GM12878 (cell line): ENCODE measurements at regions not wholly inside any gene's neighbourhood (a gene's known extent, or its start where the extent isn't known, plus 50 kb on each side); places are given as distances from the start of the nearest gene placed in this dataset.

Experiments used
- DPF2 ChIP-seq: fragments of 450-650 bp; IDR thresholded peaks from 2 replicates; pipeline ENCODE4 v1.6.1; 2017; ENCODE audit warnings: mild to moderate bottlenecking
- EP300 ChIP-seq, 2 experiments: fragments of 150-350 bp in 1 of 2; IDR thresholded peaks; 2 replicates each; pipeline ENCODE4 v1.6.1; 2011 to 2012; ENCODE audit warnings: low read depth in 2 of 2, low read length in 2 of 2, borderline replicate concordance in 1 of 2, improper control_type of control experiment in 1 of 2, inconsistent platforms in 1 of 2; ENCODE audit not compliant: control insufficient read depth in 1 of 2
- EZH2 ChIP-seq: IDR thresholded peaks from 2 replicates; pipeline ENCODE4 v1.6.1; 2012; ENCODE audit warnings: low read depth, mild to moderate bottlenecking, control low read depth, inconsistent platforms, low read length, borderline replicate concordance; ENCODE audit not compliant: control insufficient read depth
- NFIC ChIP-seq: IDR thresholded peaks from 2 replicates; pipeline ENCODE4 v1.6.1; 2012; ENCODE audit warnings: low read depth, mild to moderate bottlenecking, inconsistent platforms, low read length, moderate library complexity
- SUZ12 ChIP-seq: fragments of 200-600 bp; sonication (generic); IDR thresholded peaks from one replicate; pipeline ENCODE4 v1.6.1; 2018; ENCODE audit warnings: antibody characterized with exemption, mild to moderate bottlenecking; ENCODE audit not compliant: unreplicated experiment
- TCF7 ChIP-seq: IDR thresholded peaks from 2 replicates; pipeline ENCODE4 v1.6.1; 2014; ENCODE audit warnings: antibody characterized with exemption, borderline replicate concordance
- TF ChIP-seq, protein P1 (sequence below): fragments of 450-650 bp; IDR thresholded peaks from 2 replicates; pipeline ENCODE4 v1.6.1; 2017; ENCODE audit warnings: mild to moderate bottlenecking
- TF ChIP-seq, protein P2 (sequence below), 3 experiments: IDR thresholded peaks in 2 of 3; conservative IDR thresholded peaks in 1 of 3; 2 replicates each; pipeline ENCODE4 v1.5.1; 2011; ENCODE audit warnings: low read depth in 3 of 3, low read length in 3 of 3, mild to moderate bottlenecking in 3 of 3, control low read depth in 2 of 3, moderate library complexity in 2 of 3, inconsistent platforms in 1 of 3, mixed read lengths in 1 of 3; ENCODE audit not compliant: control insufficient read depth in 2 of 3, insufficient read depth in 1 of 3; ENCODE audit errors: extremely low read depth in 1 of 3
- TF ChIP-seq, protein P3 (sequence below): IDR thresholded peaks from 2 replicates; pipeline ENCODE4 v1.6.1; 2011; ENCODE audit warnings: borderline replicate concordance, low read depth, mild to moderate bottlenecking, moderate library complexity, mixed read lengths, low read length; ENCODE audit not compliant: insufficient read depth; ENCODE audit errors: extremely low read length
- TF ChIP-seq, protein P4 (sequence below): IDR thresholded peaks from 2 replicates; pipeline ENCODE4 v1.6.1; 2012; ENCODE audit warnings: low read depth, low read length, improper control_type of control experiment

DNA sequence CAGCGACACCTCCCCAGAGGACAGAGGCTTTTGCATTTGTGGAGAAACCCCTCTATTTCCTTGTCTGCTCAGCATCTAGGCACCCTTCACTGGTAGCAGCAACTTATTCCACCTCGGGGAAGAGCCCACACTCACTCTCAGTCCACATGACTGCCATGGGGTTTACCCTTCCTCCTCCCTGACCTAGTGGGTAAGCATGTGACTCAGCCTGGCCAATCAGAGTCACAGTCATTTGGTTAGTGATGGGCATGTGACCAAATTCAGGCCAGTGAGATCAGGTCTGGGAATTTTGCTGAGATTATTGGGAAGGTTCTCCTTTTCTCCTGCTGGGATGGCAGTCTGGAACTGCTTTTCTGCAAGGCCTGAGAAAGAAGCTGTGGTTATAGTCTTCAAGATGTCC is 145.7 kb upstream of the PHACTR3 start:
- TF ChIP-seq EP300 (IDR thresholded peaks at IDR 0.05; ENCODE audit: borderline replicate concordance in 1 of 2, control insufficient read depth in 1 of 2, low read depth in 2 of 2, low read length in 2 of 2) (no peak), DPF2 (no peak), EZH2 (no peak), TCF7 (no peak), NFIC (no peak), SUZ12 (no peak)
- TF ChIP-seq, protein P1, sequence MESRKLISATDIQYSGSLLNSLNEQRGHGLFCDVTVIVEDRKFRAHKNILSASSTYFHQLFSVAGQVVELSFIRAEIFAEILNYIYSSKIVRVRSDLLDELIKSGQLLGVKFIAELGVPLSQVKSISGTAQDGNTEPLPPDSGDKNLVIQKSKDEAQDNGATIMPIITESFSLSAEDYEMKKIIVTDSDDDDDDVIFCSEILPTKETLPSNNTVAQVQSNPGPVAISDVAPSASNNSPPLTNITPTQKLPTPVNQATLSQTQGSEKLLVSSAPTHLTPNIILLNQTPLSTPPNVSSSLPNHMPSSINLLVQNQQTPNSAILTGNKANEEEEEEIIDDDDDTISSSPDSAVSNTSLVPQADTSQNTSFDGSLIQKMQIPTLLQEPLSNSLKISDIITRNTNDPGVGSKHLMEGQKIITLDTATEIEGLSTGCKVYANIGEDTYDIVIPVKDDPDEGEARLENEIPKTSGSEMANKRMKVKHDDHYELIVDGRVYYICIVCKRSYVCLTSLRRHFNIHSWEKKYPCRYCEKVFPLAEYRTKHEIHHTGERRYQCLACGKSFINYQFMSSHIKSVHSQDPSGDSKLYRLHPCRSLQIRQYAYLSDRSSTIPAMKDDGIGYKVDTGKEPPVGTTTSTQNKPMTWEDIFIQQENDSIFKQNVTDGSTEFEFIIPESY = no peak
- TF ChIP-seq, protein P2, sequence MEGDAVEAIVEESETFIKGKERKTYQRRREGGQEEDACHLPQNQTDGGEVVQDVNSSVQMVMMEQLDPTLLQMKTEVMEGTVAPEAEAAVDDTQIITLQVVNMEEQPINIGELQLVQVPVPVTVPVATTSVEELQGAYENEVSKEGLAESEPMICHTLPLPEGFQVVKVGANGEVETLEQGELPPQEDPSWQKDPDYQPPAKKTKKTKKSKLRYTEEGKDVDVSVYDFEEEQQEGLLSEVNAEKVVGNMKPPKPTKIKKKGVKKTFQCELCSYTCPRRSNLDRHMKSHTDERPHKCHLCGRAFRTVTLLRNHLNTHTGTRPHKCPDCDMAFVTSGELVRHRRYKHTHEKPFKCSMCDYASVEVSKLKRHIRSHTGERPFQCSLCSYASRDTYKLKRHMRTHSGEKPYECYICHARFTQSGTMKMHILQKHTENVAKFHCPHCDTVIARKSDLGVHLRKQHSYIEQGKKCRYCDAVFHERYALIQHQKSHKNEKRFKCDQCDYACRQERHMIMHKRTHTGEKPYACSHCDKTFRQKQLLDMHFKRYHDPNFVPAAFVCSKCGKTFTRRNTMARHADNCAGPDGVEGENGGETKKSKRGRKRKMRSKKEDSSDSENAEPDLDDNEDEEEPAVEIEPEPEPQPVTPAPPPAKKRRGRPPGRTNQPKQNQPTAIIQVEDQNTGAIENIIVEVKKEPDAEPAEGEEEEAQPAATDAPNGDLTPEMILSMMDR (IDR thresholded peaks at IDR 0.05 in 2 of 3, conservative IDR thresholded peaks at IDR 0.05 in 1 of 3; ENCODE audit: control insufficient read depth in 2 of 3, extremely low read depth in 1 of 3, insufficient read depth in 1 of 3, low read depth in 3 of 3, low read length in 3 of 3) = no peak
- TF ChIP-seq, protein P3, sequence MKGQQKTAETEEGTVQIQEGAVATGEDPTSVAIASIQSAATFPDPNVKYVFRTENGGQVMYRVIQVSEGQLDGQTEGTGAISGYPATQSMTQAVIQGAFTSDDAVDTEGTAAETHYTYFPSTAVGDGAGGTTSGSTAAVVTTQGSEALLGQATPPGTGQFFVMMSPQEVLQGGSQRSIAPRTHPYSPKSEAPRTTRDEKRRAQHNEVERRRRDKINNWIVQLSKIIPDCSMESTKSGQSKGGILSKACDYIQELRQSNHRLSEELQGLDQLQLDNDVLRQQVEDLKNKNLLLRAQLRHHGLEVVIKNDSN = peak; percentile 33
- TF ChIP-seq, protein P4, sequence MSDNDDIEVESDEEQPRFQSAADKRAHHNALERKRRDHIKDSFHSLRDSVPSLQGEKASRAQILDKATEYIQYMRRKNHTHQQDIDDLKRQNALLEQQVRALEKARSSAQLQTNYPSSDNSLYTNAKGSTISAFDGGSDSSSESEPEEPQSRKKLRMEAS = no peak
